Endothelial cell of umbilical vein (primary cell): ENCODE measurements at regions not wholly inside any gene's neighbourhood (a gene's known extent, or its start where the extent isn't known, plus 50 kb on each side); places are given as distances from the start of the nearest gene placed in this dataset.

Experiments used
- MYC ChIP-seq: IDR thresholded peaks from one replicate; pipeline ENCODE4 v1.6.1; 2011; ENCODE audit warnings: mild to moderate bottlenecking, low read depth, low read length
- POLR2A ChIP-seq: IDR thresholded peaks from 2 replicates; pipeline ENCODE4 v1.6.1; 2012; ENCODE audit warnings: low read depth, mild to moderate bottlenecking, control low read depth, low read length
- POLR2AphosphoS5 ChIP-seq: IDR thresholded peaks from 2 replicates; pipeline ENCODE4 v1.6.1; 2012; ENCODE audit warnings: low read depth, mild to moderate bottlenecking, control low read depth, low read length, moderate library complexity; ENCODE audit not compliant: insufficient read depth
- TF ChIP-seq, protein P1 (sequence below): IDR thresholded peaks from 2 replicates; pipeline ENCODE4 v1.6.1; 2011; ENCODE audit not compliant: insufficient read depth, insufficient read length
- TF ChIP-seq, protein P2 (sequence below), 2 donors: IDR thresholded peaks; 1 replicate in 1 of 2; 2 replicates in 1 of 2; pipeline ENCODE4 v1.5.1; 2011; ENCODE audit warnings: low read length in 2 of 2, mild to moderate bottlenecking in 2 of 2, moderate library complexity in 2 of 2, control low read depth in 1 of 2, inconsistent platforms in 1 of 2, low read depth in 1 of 2; ENCODE audit not compliant: insufficient read depth in 1 of 2; ENCODE audit errors: extremely low read depth in 1 of 2

DNA sequence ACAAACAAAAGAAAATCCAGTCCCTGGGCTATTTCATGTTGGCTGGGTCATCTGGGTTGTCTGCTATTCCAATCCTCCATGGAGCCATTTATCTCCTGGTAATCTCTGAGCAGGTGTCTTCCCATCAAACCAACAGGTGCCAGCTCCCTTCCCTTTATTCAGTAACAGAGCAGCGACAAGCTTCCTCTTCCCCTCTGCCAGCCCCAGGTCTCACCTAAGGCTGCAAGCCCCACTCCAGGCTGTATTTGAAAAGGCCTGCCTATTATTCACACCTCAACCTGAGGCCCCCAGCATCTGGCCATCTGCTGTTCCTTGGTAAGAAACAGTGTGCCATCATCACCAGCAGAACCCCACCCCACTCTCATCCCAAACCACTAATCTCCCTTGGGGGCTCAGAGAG lies 436.2 kb downstream of the BUD13 start:
- TF ChIP-seq, protein P1, sequence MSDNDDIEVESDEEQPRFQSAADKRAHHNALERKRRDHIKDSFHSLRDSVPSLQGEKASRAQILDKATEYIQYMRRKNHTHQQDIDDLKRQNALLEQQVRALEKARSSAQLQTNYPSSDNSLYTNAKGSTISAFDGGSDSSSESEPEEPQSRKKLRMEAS, result no peak
- TF ChIP-seq, protein P2, sequence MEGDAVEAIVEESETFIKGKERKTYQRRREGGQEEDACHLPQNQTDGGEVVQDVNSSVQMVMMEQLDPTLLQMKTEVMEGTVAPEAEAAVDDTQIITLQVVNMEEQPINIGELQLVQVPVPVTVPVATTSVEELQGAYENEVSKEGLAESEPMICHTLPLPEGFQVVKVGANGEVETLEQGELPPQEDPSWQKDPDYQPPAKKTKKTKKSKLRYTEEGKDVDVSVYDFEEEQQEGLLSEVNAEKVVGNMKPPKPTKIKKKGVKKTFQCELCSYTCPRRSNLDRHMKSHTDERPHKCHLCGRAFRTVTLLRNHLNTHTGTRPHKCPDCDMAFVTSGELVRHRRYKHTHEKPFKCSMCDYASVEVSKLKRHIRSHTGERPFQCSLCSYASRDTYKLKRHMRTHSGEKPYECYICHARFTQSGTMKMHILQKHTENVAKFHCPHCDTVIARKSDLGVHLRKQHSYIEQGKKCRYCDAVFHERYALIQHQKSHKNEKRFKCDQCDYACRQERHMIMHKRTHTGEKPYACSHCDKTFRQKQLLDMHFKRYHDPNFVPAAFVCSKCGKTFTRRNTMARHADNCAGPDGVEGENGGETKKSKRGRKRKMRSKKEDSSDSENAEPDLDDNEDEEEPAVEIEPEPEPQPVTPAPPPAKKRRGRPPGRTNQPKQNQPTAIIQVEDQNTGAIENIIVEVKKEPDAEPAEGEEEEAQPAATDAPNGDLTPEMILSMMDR (IDR thresholded peaks at IDR 0.05; ENCODE audit: extremely low read depth in 1 of 2, insufficient read depth in 1 of 2, low read depth in 1 of 2, low read length in 2 of 2), result no peak
- no peak for TF ChIP-seq POLR2A
- no peak for TF ChIP-seq MYC
- TF ChIP-seq POLR2AphosphoS5, result no peak
